ENCODE measurements at regions not wholly inside any gene's neighbourhood (a gene's known extent, or its start where the extent isn't known, plus 50 kb on each side); places are given as distances from the start of the nearest gene placed in this dataset.

DNA sequence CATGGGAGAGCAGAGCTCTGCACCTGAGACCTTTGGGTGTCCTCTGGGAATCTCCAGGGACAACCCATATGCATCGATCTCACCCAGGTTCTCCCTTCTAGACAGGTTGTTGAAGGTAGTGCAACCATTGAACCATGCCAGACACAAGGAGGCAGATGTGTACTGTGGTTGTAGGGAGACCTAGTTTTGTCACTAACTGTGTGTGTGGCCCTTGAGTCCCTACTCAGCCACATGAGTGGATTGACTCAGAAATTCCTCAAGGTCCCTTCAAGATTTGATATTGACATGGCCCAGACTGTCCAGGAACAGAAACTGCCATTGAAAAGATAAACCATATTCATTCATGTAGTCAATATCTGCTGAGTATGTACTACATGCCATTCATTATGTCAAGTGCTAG lies 396.4 kb upstream of the CCL2 start:
- TF ChIP-seq, protein P1, sequence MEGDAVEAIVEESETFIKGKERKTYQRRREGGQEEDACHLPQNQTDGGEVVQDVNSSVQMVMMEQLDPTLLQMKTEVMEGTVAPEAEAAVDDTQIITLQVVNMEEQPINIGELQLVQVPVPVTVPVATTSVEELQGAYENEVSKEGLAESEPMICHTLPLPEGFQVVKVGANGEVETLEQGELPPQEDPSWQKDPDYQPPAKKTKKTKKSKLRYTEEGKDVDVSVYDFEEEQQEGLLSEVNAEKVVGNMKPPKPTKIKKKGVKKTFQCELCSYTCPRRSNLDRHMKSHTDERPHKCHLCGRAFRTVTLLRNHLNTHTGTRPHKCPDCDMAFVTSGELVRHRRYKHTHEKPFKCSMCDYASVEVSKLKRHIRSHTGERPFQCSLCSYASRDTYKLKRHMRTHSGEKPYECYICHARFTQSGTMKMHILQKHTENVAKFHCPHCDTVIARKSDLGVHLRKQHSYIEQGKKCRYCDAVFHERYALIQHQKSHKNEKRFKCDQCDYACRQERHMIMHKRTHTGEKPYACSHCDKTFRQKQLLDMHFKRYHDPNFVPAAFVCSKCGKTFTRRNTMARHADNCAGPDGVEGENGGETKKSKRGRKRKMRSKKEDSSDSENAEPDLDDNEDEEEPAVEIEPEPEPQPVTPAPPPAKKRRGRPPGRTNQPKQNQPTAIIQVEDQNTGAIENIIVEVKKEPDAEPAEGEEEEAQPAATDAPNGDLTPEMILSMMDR (IDR thresholded peaks at IDR 0.05), result no peak
- TF ChIP-seq POLR2AphosphoS5 (IDR thresholded peaks at IDR 0.05), result no peak
- TF ChIP-seq POLR2A (IDR thresholded peaks at IDR 0.05), result no peak

All from gastroesophageal sphincter (tissue), 3 donors.